MM.1S (cell line): ENCODE measurements at regions not wholly inside any gene's neighbourhood (a gene's known extent, or its start where the extent isn't known, plus 50 kb on each side); places are given as distances from the start of the nearest gene placed in this dataset.

Source experiments
- DNase-seq: peaks from one replicate; pipeline ENCODE4 v3.0.0-alpha.2; 2015
- H2AFZ ChIP-seq: fragments of 300-600 bp; sonication (generic); 2 replicates; pipeline ENCODE4 v1.6.0; 2016; ENCODE audit warnings: antibody characterized with exemption, low read length
- H3F3A ChIP-seq: fragments of 300-600 bp; sonication (generic); 2 replicates; pipeline ENCODE4 v1.6.1; 2016; ENCODE audit warnings: mild to moderate bottlenecking, antibody characterized with exemption, low read length, moderate library complexity, mixed read lengths; ENCODE audit not compliant: insufficient read depth
- H3K27ac ChIP-seq: fragments of 300-600 bp; sonication (generic); 2 replicates; pipeline ENCODE4 v1.5.1; 2016; ENCODE audit warnings: mild to moderate bottlenecking, low read length
- H3K27me3 ChIP-seq: fragments of 300-600 bp; sonication (generic); replicated peaks from 2 replicates; pipeline ENCODE4 v1.6.0; 2016; ENCODE audit warnings: low read length; ENCODE audit not compliant: insufficient read depth
- H3K36me3 ChIP-seq: fragments of 300-600 bp; sonication (generic); replicated peaks from 2 replicates; pipeline ENCODE4 v1.6.1; 2016; ENCODE audit warnings: mild to moderate bottlenecking, low read length, mixed read lengths; ENCODE audit not compliant: insufficient read depth
- H3K4me1 ChIP-seq: fragments of 300-600 bp; sonication (generic); 2 replicates; pipeline ENCODE4 v1.6.1; 2016; ENCODE audit warnings: low read length, mixed read lengths
- H3K4me2 ChIP-seq: fragments of 300-600 bp; sonication (generic); 2 replicates; pipeline ENCODE4 v1.6.0; 2016; ENCODE audit warnings: low read depth, low read length
- H3K4me3 ChIP-seq: fragments of 300-600 bp; sonication (generic); 2 replicates; pipeline ENCODE4 v1.5.1; 2016; ENCODE audit warnings: low read length, mixed read lengths
- H3K79me2 ChIP-seq: fragments of 300-600 bp; sonication (generic); 2 replicates; pipeline ENCODE4 v1.6.1; 2016; ENCODE audit warnings: mixed run types, low read length, mixed read lengths
- H3K9ac ChIP-seq: fragments of 300-600 bp; sonication (generic); 2 replicates; pipeline ENCODE4 v1.6.1; 2016; ENCODE audit warnings: low read length, mixed read lengths
- H3K9me2 ChIP-seq: fragments of 300-600 bp; sonication (generic); replicated peaks from 2 replicates; pipeline ENCODE4 v1.6.1; 2016; ENCODE audit warnings: mild to moderate bottlenecking, low read length, mixed read lengths; ENCODE audit not compliant: insufficient read depth
- H3K9me3 ChIP-seq: fragments of 300-600 bp; sonication (generic); replicated peaks from 2 replicates; pipeline ENCODE4 v1.6.1; 2016; ENCODE audit warnings: mild to moderate bottlenecking, low read length, mixed read lengths; ENCODE audit not compliant: insufficient read depth
- H4K20me1 ChIP-seq: fragments of 300-600 bp; sonication (generic); 2 replicates; pipeline ENCODE4 v1.6.1; 2016; ENCODE audit warnings: mild to moderate bottlenecking, low read length, moderate library complexity, mixed read lengths; ENCODE audit not compliant: insufficient read depth
- CTCF ChIP-seq: fragments of 300-600 bp; sonication (generic); IDR thresholded peaks from 2 replicates; pipeline ENCODE4 v1.5.1; 2016; ENCODE audit warnings: antibody characterized with exemption, low read length, mixed read lengths
- EZH2 ChIP-seq: fragments of 300-600 bp; sonication (generic); optimal IDR thresholded peaks from 2 replicates; pipeline ENCODE3; 2017; ENCODE audit warnings: low read depth, mild to moderate bottlenecking, antibody characterized with exemption, low read length, mixed read lengths
- EZH2phosphoT487 ChIP-seq: fragments of 300-600 bp; sonication (generic); IDR thresholded peaks from 2 replicates; pipeline ENCODE4 v1.6.1; 2018; ENCODE audit warnings: antibody characterized with exemption, low read length

- no peaks in the 10 kb centered on the region for H3K79me2 ChIP-seq
- H3K27ac ChIP-seq: no peak overlapping the region
- H4K20me1 ChIP-seq: no peaks in the 10 kb centered on the region
- H2AFZ ChIP-seq: no peak overlapping the region
- no peak overlapping the region for H3K4me2 ChIP-seq
- no peak overlapping the region for H3K4me3 ChIP-seq
- no peak overlapping the region for H3K9ac ChIP-seq
- H3K36me3 ChIP-seq: no peaks in the 10 kb centered on the region
- H3K4me1 ChIP-seq: no peaks in the 10 kb centered on the region
- no peak for TF ChIP-seq CTCF
- TF ChIP-seq EZH2: no peak
- TF ChIP-seq EZH2phosphoT487: no peak
- no peaks in the 10 kb centered on the region for H3F3A ChIP-seq
- no peaks in the 10 kb centered on the region for H3K9me3 ChIP-seq
- H3K27me3 ChIP-seq: no peaks in the 10 kb centered on the region
- no peak for DNase-seq
- no peaks in the 10 kb centered on the region for H3K9me2 ChIP-seq
Measured at GRCh38 chr5:30957591-30957990, 235.9 kb upstream of the CDH6 start.

- no peaks in the 10 kb centered on the region for H4K20me1 ChIP-seq
- H3K27me3 ChIP-seq: no peaks in the 10 kb centered on the region
- H3K79me2 ChIP-seq: no peaks in the 10 kb centered on the region
- no peaks in the 10 kb centered on the region for H3K4me1 ChIP-seq
- H3K27ac ChIP-seq: no peak overlapping the region
- no peaks in the 10 kb centered on the region for H3K36me3 ChIP-seq
- no peaks in the 10 kb centered on the region for H3K9me2 ChIP-seq
- no peak for DNase-seq
- no peak overlapping the region for H2AFZ ChIP-seq
- H3F3A ChIP-seq: no peaks in the 10 kb centered on the region
- H3K9me3 ChIP-seq: no peaks in the 10 kb centered on the region
- H3K4me3 ChIP-seq: no peak overlapping the region
- H3K9ac ChIP-seq: no peak overlapping the region
- no peak overlapping the region for H3K4me2 ChIP-seq
- no peak for TF ChIP-seq CTCF
- TF ChIP-seq EZH2phosphoT487: no peak
- TF ChIP-seq EZH2: no peak
Measured at GRCh38 chr5:30956251-30956650, 237.2 kb upstream of the CDH6 start.

DNA sequence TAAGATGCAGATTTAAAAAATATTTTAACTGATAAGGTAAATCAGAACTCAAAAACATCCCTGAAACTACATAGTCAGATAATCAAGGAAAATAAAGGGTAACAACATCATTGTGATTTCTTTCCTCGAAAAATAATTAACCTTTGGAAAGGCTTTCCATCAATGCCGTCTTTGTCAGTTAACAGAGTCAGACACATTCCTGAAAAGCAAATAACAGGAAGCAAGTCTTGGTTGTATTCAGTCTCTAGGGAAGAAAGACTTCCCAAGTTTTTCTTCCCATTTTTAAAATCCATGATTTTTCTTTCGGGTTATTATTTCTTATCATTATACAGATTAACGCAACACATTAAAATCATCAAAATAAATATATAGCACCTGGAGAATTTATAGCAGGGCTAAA is 256.4 kb upstream of the CDH6 start:
- no peak overlapping the region for H2AFZ ChIP-seq
- no peak overlapping the region for H3K4me3 ChIP-seq
- TF ChIP-seq EZH2phosphoT487: no peak
- no peak for TF ChIP-seq EZH2
- TF ChIP-seq CTCF: no peak
- no peaks in the 10 kb centered on the region for H4K20me1 ChIP-seq
- no peaks in the 10 kb centered on the region for H3K9me2 ChIP-seq
- H3K9me3 ChIP-seq: no peaks in the 10 kb centered on the region
- no peaks in the 10 kb centered on the region for H3K36me3 ChIP-seq
- H3K79me2 ChIP-seq: no peaks in the 10 kb centered on the region
- H3K4me1 ChIP-seq: no peaks in the 10 kb centered on the region
- H3K9ac ChIP-seq: no peak overlapping the region
- H3K4me2 ChIP-seq: no peak overlapping the region
- no peaks in the 10 kb centered on the region for H3F3A ChIP-seq
- DNase-seq: no peak
- no peaks in the 10 kb centered on the region for H3K27me3 ChIP-seq
- no peak overlapping the region for H3K27ac ChIP-seq
